ENCODE measurements at regions not wholly inside any gene's neighbourhood (a gene's known extent, or its start where the extent isn't known, plus 50 kb on each side); places are given as distances from the start of the nearest gene placed in this dataset.

GRCh38 chr4:134337574-134337973 lies 136.0 kb upstream of the PABPC4L start:
- Mint-ChIP-seq H3K36me3 (ENCODE audit: low read depth) (no peaks in the 10 kb centered on the region), H3K9me3 (peaks cover 5% of the 10 kb centered on the region), H3K4me1 (no peaks in the 10 kb centered on the region), H3K27ac (no peak overlapping the region), H3K4me3 (no peak overlapping the region), H3K27me3 (no peaks in the 10 kb centered on the region)
- ChIA-PET POLR2A (no interaction called here), CTCF (no interaction called here)
- no peak for DNase-seq

- CTCF ChIA-PET = no interaction called here
- no peaks in the 10 kb centered on the region for H3K4me1 Mint-ChIP-seq
- no peak for DNase-seq
These were observed 127.2 kb upstream of the PABPC4L start for GRCh38 chr4:134328741-134329140.

DNA sequence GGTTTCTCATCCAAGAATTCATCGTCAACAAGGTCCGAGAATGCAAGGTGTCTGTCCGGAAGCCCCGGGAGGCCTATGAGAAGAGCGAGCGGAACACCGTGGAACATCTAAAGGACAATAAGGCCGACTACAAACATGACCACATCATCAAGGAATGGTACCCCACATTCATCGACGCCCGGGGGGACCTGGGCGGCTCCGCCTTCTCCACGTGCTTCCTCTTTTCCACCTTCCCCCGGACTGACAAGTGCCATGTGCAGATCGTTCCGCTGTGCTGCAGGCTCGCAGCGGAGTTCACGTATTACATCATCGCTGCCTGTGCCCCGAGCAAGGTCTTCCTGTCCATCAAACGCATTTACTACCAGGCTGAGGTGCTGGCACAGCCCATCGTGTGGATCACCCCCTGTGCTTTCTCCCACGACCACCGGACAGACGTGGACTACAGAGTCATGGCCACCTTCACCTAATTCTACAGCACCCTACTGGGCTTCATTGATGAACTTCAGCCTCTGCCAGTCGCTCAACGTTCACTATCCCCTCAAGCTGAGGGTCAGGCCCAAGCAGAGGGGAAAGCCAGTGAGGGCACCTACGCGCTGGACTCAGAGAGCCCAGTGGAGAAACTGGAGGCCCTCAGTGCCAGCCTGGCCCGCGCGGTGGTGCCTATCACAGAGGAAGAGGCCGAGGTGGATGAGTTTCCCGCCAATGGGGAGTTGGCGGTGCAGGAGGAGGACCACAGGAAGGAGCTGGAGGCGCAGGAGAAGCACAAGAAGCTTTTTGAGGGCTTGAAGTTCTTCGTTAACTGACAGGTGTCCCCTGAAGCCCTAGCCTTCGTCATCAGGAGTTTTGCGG lies 125.9 kb upstream of the PABPC4L start:
- Mint-ChIP-seq H3K9me3 (peaks cover 3% of the 10 kb centered on the region), H3K27me3 (no peaks in the 10 kb centered on the region), H3K36me3 (ENCODE audit: low read depth) (no peaks in the 10 kb centered on the region), H3K27ac (no peak overlapping the region), H3K4me3 (no peak overlapping the region), H3K4me1 (no peaks in the 10 kb centered on the region)
- DNase-seq = no peak
- ChIA-PET CTCF (no interaction called here), POLR2A (no interaction called here)

More at GRCh38 chr4:134328741-134329140, 127.2 kb upstream of the PABPC4L start:
- no peak overlapping the region for H3K27ac Mint-ChIP-seq
- H3K9me3 Mint-ChIP-seq = peaks cover 3% of the 10 kb centered on the region
- H3K36me3 Mint-ChIP-seq (ENCODE audit: low read depth) = no peaks in the 10 kb centered on the region
- no peak overlapping the region for H3K4me3 Mint-ChIP-seq
- POLR2A ChIA-PET = no interaction called here
- H3K27me3 Mint-ChIP-seq = no peaks in the 10 kb centered on the region

DNA sequence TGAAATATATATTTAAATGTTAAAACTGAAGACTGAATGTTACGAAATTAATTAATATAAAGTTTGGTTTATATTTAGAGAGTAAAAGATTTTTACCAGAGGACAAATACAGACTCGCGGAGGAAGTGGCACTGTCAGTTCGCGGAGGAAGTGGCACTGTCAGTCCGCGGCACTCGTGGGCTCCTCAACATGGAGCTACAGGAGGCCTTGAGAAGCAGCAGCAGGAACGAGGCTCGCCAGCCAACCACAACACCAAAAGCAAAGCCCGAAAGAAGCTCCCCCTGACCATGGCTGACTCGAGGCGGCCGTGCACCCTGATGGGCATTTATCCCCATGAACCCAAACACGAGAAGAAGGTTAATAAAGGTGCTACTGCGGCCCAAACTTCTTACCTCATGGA lies 125.3 kb upstream of the PABPC4L start:
- H3K4me1 Mint-ChIP-seq = no peaks in the 10 kb centered on the region
- CTCF ChIA-PET = no interaction called here
- H3K27ac Mint-ChIP-seq = no peak overlapping the region
- peaks cover 3% of the 10 kb centered on the region for H3K9me3 Mint-ChIP-seq
- no peaks in the 10 kb centered on the region for H3K36me3 Mint-ChIP-seq (ENCODE audit: low read depth)
- POLR2A ChIA-PET = no interaction called here
- H3K27me3 Mint-ChIP-seq = no peaks in the 10 kb centered on the region
- no peak for DNase-seq
- H3K4me3 Mint-ChIP-seq = no peak overlapping the region

DNA sequence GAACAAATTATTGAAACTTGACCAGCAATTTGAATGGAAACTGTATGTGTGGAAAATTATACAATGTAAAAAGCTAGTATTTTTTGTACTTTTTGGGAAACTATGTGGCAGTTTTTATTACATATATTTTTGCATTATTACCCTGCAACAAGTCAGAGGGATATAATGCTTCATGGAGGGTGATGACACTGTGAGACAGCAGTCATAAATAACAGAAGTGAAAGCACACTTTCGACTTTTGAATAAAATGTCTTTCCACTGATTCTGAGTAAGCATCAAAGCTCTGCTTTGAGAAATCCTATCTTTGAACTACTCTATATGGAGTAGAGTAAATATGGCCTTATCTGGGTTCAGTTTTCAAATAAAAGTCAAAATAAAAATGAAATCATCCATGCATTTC lies 122.6 kb upstream of the PABPC4L start:
- CTCF ChIA-PET = no interaction called here
- Mint-ChIP-seq H3K36me3 (ENCODE audit: low read depth) (no peaks in the 10 kb centered on the region), H3K4me3 (no peak overlapping the region), H3K27me3 (no peaks in the 10 kb centered on the region), H3K9me3 (peaks cover 12% of the 10 kb centered on the region), H3K4me1 (no peaks in the 10 kb centered on the region), H3K27ac (no peak overlapping the region)
- POLR2A ChIA-PET = no interaction called here
- DNase-seq = no peak

DNA sequence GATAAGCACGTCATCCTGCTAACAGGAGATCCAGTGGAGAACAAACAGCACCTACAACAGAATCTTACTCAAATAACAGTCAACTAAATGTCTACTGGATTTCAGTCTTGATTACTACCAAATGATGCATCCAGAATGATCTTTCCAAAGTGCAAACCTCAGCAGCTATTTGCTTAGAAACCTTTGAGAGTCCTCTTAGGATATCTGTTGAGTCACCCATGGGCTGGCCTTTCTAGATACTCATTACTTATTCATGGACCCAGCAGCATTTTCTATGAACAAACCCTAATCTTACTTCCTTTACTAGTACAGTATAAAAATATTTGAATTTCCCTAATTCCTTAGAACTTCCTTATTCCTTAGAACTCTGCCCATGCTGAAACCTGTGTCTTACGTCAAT lies 118.5 kb upstream of the PABPC4L start:
- no peaks in the 10 kb centered on the region for H3K27me3 Mint-ChIP-seq
- DNase-seq = no peak
- no peaks in the 10 kb centered on the region for H3K36me3 Mint-ChIP-seq (ENCODE audit: low read depth)
- no peak overlapping the region for H3K4me3 Mint-ChIP-seq
- ChIA-PET CTCF (no interaction called here), POLR2A (no interaction called here)
- H3K9me3 Mint-ChIP-seq = peaks cover 11% of the 10 kb centered on the region
- no peaks in the 10 kb centered on the region for H3K4me1 Mint-ChIP-seq
- H3K27ac Mint-ChIP-seq = no peak overlapping the region

GRCh38 chr4:134313591-134313990 lies 112.0 kb upstream of the PABPC4L start:
- no peak overlapping the region for H3K27ac Mint-ChIP-seq
- H3K4me1 Mint-ChIP-seq = no peaks in the 10 kb centered on the region
- no peaks in the 10 kb centered on the region for H3K27me3 Mint-ChIP-seq
- no peak for DNase-seq
- H3K4me3 Mint-ChIP-seq = no peak overlapping the region
- no peaks in the 10 kb centered on the region for H3K36me3 Mint-ChIP-seq (ENCODE audit: low read depth)
- H3K9me3 Mint-ChIP-seq = peaks cover 4% of the 10 kb centered on the region
- POLR2A ChIA-PET = no interaction called here
- CTCF ChIA-PET = no interaction called here

GRCh38 chr4:134309715-134310114 lies 108.1 kb upstream of the PABPC4L start:
- Mint-ChIP-seq H3K4me3 (no peak overlapping the region), H3K9me3 (peaks cover 6% of the 10 kb centered on the region), H3K4me1 (no peaks in the 10 kb centered on the region), H3K27me3 (no peaks in the 10 kb centered on the region), H3K36me3 (ENCODE audit: low read depth) (no peaks in the 10 kb centered on the region), H3K27ac (no peak overlapping the region)
- no peak for DNase-seq
- ChIA-PET POLR2A (no interaction called here), CTCF (no interaction called here)

GRCh38 chr4:134308910-134309309 lies 107.3 kb upstream of the PABPC4L start:
- H3K9me3 Mint-ChIP-seq = peaks cover 7% of the 10 kb centered on the region
- H3K4me3 Mint-ChIP-seq = no peak overlapping the region
- CTCF ChIA-PET = no interaction called here

DNA sequence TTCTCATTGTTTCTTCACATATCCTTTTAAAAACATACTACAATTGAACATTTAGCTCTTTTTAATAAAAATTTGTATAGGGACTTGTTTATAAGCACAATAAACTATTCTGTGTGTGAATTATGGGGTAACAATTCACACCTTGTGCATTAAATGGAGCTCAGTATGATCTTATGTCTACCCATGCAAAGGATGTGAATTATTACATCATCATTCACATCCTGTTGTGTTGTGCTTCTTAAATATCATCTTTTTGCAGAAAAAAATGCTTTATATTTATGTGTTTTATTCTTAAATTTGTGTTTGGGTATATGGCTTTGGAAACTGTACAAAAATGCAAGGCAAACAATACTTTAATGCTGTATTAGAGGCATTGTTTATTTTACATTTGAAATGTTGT lies 96.7 kb upstream of the PABPC4L start:
- Mint-ChIP-seq H3K4me1 (no peaks in the 10 kb centered on the region), H3K4me3 (no peak overlapping the region), H3K27ac (no peak overlapping the region), H3K9me3 (peaks cover 5% of the 10 kb centered on the region), H3K36me3 (ENCODE audit: low read depth) (no peaks in the 10 kb centered on the region), H3K27me3 (no peaks in the 10 kb centered on the region)
- ChIA-PET CTCF (no interaction called here), POLR2A (no interaction called here)
- no peak for DNase-seq

More at GRCh38 chr4:134308910-134309309, 107.3 kb upstream of the PABPC4L start:
- POLR2A ChIA-PET = no interaction called here
- Mint-ChIP-seq H3K27ac (no peak overlapping the region), H3K36me3 (ENCODE audit: low read depth) (no peaks in the 10 kb centered on the region), H3K4me1 (no peaks in the 10 kb centered on the region), H3K27me3 (no peaks in the 10 kb centered on the region)
- no peak for DNase-seq

- DNase-seq = no peak
- ChIA-PET POLR2A (no interaction called here), CTCF (no interaction called here)
- H3K27me3 Mint-ChIP-seq = no peaks in the 10 kb centered on the region
- H3K36me3 Mint-ChIP-seq (ENCODE audit: low read depth) = no peaks in the 10 kb centered on the region
- H3K4me1 Mint-ChIP-seq = no peaks in the 10 kb centered on the region
- H3K27ac Mint-ChIP-seq = no peak overlapping the region
- peaks cover 5% of the 10 kb centered on the region for H3K9me3 Mint-ChIP-seq
- no peak overlapping the region for H3K4me3 Mint-ChIP-seq
These were observed 96.2 kb upstream of the PABPC4L start for GRCh38 chr4:134297765-134298164.

GRCh38 chr4:134282680-134283079 lies 81.1 kb upstream of the PABPC4L start:
- Mint-ChIP-seq H3K4me1 (no peaks in the 10 kb centered on the region), H3K27me3 (no peaks in the 10 kb centered on the region), H3K36me3 (ENCODE audit: low read depth) (no peaks in the 10 kb centered on the region), H3K27ac (no peak overlapping the region), H3K9me3 (peaks cover 9% of the 10 kb centered on the region), H3K4me3 (no peak overlapping the region)
- ChIA-PET CTCF (no interaction called here), POLR2A (no interaction called here)
- no peak for DNase-seq

DNA sequence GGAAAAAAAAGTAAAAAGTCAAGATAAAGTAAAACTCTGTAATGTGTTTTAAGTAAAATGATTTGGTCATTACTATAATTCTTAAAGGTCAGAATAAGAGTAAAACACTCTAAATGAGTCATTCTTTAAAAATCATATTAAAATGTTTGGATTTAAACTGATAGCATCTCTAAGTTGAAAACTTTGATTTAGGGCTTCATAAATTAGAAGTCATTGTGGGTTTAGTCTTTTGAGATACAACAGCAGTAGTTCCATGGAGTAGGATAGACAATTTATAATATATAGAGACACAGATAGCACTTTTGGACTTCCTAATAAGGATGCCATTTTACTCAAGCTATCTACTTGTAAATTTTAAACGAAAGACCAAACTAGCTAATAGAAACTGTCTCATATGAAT lies 77.1 kb upstream of the PABPC4L start:
- ChIA-PET POLR2A (no interaction called here), CTCF (no interaction called here)
- Mint-ChIP-seq H3K4me3 (no peak overlapping the region), H3K4me1 (no peaks in the 10 kb centered on the region), H3K9me3 (peaks cover 10% of the 10 kb centered on the region), H3K36me3 (ENCODE audit: low read depth) (no peaks in the 10 kb centered on the region), H3K27me3 (no peaks in the 10 kb centered on the region), H3K27ac (no peak overlapping the region)
- no peak for DNase-seq

- Mint-ChIP-seq H3K4me1 (no peaks in the 10 kb centered on the region), H3K27me3 (no peaks in the 10 kb centered on the region), H3K9me3 (peaks cover 15% of the 10 kb centered on the region), H3K27ac (no peak overlapping the region), H3K36me3 (ENCODE audit: low read depth) (no peaks in the 10 kb centered on the region), H3K4me3 (no peak overlapping the region)
- CTCF ChIA-PET = interaction anchor here (0.6 kb wide), 1 partner anchor 8 kb away, joined by 3 read pairs; no protein-coding TSS in a partner anchor
- POLR2A ChIA-PET = no interaction called here
- no peak for DNase-seq
These were observed 74.9 kb upstream of the PABPC4L start for GRCh38 chr4:134276476-134276875.

Measured in activated CD4-positive, alpha-beta T cell treated with anti-CD3 and anti-CD28 coated beads, Interleukin-2, amount 10 ng/mL, durations not matched to agents 7 days and 5 days (primary cell).